Mesenchymal stem cell (in vitro differentiated cells and primary cell): ENCODE measurements at regions not wholly inside any gene's neighbourhood (a gene's known extent, or its start where the extent isn't known, plus 50 kb on each side); places are given as distances from the start of the nearest gene placed in this dataset.
"Not testable (repeated sequence)": the region's sequence is repeated elsewhere in the genome, so short reads cannot be mapped to it uniquely, and the experiment has no call there.

ENCODE experiments used
- DNase-seq: peaks from one replicate; pipeline ENCODE4 v3.0.0-alpha.2; 2013
- H2AFZ ChIP-seq: one replicate; pipeline ENCODE4 v1.6.1; 2013; ENCODE audit warnings: low read depth, mild to moderate bottlenecking, control low read depth, inconsistent platforms, low read length, moderate library complexity
- H2AK5ac ChIP-seq: 2 replicates; pipeline ENCODE4 v1.6.1; 2013; ENCODE audit warnings: low read length, moderate library complexity, mild to moderate bottlenecking, inconsistent platforms; ENCODE audit not compliant: severe bottlenecking
- H2BK120ac ChIP-seq: one replicate; pipeline ENCODE4 v1.6.1; 2013; ENCODE audit warnings: low read depth, mild to moderate bottlenecking, inconsistent platforms, low read length, moderate library complexity
- H2BK12ac ChIP-seq, 2 experiments: one replicate each; pipeline ENCODE4 v1.6.1; 2013; ENCODE audit warnings: inconsistent platforms in 2 of 2, low read length in 2 of 2, mild to moderate bottlenecking in 2 of 2, moderate library complexity in 2 of 2, control low read depth in 1 of 2
- H2BK15ac ChIP-seq: one replicate; pipeline ENCODE4 v1.6.1; 2013; ENCODE audit warnings: mild to moderate bottlenecking, low read depth, inconsistent platforms; ENCODE audit not compliant: poor library complexity, severe bottlenecking
- H2BK5ac ChIP-seq: 2 replicates; pipeline ENCODE4 v1.6.1; 2013; ENCODE audit warnings: low read depth, mild to moderate bottlenecking, low read length, control low read depth, inconsistent platforms; ENCODE audit not compliant: poor library complexity, severe bottlenecking
- H3K14ac ChIP-seq, 2 experiments: one replicate each; pipeline ENCODE4 v1.6.1; 2013; ENCODE audit warnings: inconsistent platforms in 2 of 2, low read length in 2 of 2, control low read depth in 1 of 2, mild to moderate bottlenecking in 1 of 2, moderate library complexity in 1 of 2
- H3K18ac ChIP-seq, 2 experiments: one replicate each; pipeline ENCODE4 v1.6.1; 2013; ENCODE audit warnings: inconsistent platforms in 2 of 2, low read length in 2 of 2, control low read depth in 1 of 2, low read depth in 1 of 2, mild to moderate bottlenecking in 1 of 2
- H3K23ac ChIP-seq, 2 experiments: one replicate each; pipeline ENCODE4 v1.6.1; 2013; ENCODE audit warnings: inconsistent platforms in 2 of 2, low read length in 2 of 2, mild to moderate bottlenecking in 2 of 2, moderate library complexity in 2 of 2, control low read depth in 1 of 2
- H3K27ac ChIP-seq: 2 replicates; pipeline ENCODE4 v1.5.1; 2013; ENCODE audit warnings: mild to moderate bottlenecking, moderate library complexity, low read length, control low read depth, inconsistent platforms; ENCODE audit not compliant: poor library complexity, severe bottlenecking
- H3K27me3 ChIP-seq, 2 experiments: 2 replicates each; pipeline versions ENCODE4 v1.6.1 to v1.7.0; 2013; ENCODE audit warnings: low read length in 2 of 2, mild to moderate bottlenecking in 2 of 2, moderate library complexity in 2 of 2, control low read depth in 1 of 2, inconsistent platforms in 1 of 2; ENCODE audit not compliant: control insufficient read depth in 1 of 2, insufficient read depth in 1 of 2
- H3K36me3 ChIP-seq, 2 experiments: 2 replicates each; pipeline versions ENCODE4 v1.6.1 to v1.7.0; 2013; ENCODE audit warnings: low read length in 2 of 2, control low read depth in 1 of 2, inconsistent platforms in 1 of 2, low read depth in 1 of 2, mild to moderate bottlenecking in 1 of 2; ENCODE audit not compliant: insufficient read depth in 2 of 2, control insufficient read depth in 1 of 2
- H3K4ac ChIP-seq, 2 experiments: one replicate each; pipeline ENCODE4 v1.6.1; 2013; ENCODE audit warnings: inconsistent platforms in 2 of 2, low read length in 2 of 2, mild to moderate bottlenecking in 2 of 2, moderate library complexity in 2 of 2, control low read depth in 1 of 2, low read depth in 1 of 2
- H3K4me1 ChIP-seq: 2 replicates; pipeline ENCODE4 v1.6.1; 2013; ENCODE audit warnings: low read depth, low read length, control low read depth; ENCODE audit not compliant: control insufficient read depth, insufficient read depth
- H3K4me2 ChIP-seq: 2 replicates; pipeline ENCODE4 v1.6.1; 2013; ENCODE audit warnings: low read length, mild to moderate bottlenecking, inconsistent platforms; ENCODE audit not compliant: poor library complexity, severe bottlenecking
- H3K4me3 ChIP-seq, 2 experiments: 2 replicates each; pipeline versions ENCODE4 v1.5.1 to v1.7.0; 2013; ENCODE audit warnings: low read length in 2 of 2, mild to moderate bottlenecking in 2 of 2, control low read depth in 1 of 2, low read depth in 1 of 2; ENCODE audit not compliant: insufficient read depth in 1 of 2
- H3K79me1 ChIP-seq: replicated peaks from 2 replicates; pipeline ENCODE4 v1.6.1; 2013; ENCODE audit warnings: mild to moderate bottlenecking, control low read depth, low read length, inconsistent platforms; ENCODE audit not compliant: poor library complexity, severe bottlenecking
- H3K9ac ChIP-seq: 2 replicates; pipeline ENCODE4 v1.7.0; 2013; ENCODE audit warnings: mild to moderate bottlenecking, low read length, moderate library complexity
- H3K9me3 ChIP-seq: 2 replicates; pipeline ENCODE4 v1.7.0; 2013; ENCODE audit warnings: mild to moderate bottlenecking, low read length; ENCODE audit not compliant: control insufficient read depth
- H4K8ac ChIP-seq: one replicate; pipeline ENCODE4 v1.6.1; 2013; ENCODE audit warnings: inconsistent platforms, mild to moderate bottlenecking, low read length, moderate library complexity
- H4K91ac ChIP-seq: one replicate; pipeline ENCODE4 v1.6.1; 2013; ENCODE audit warnings: mild to moderate bottlenecking, low read length, inconsistent platforms
- WGBS: methylation state at CpG from one replicate; pipeline ENCODE4 v1.1.7; 2013; ENCODE audit warnings: mixed read lengths; 5-methylcytosine and 5-hydroxymethylcytosine counted together

DNA sequence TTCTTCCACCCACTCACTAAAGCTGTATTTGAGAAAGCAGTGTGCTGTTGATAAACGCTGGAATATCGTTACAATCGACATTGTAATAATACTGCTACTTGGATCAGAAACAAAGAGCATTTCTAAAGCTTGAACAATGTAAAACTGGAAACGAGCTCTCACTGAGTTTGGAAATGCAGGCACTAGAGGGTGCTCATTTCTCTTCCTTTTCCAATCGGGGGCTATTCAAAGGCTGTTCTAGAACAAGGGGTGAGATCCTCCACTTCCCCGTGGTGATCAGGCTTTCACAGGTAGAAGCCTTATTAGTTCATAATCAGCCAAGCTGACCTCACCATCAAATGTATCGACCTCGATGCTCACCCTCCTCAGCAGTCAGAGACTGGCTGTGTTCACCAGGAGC is 245.3 kb upstream of the PRSS1 start:
- DNase-seq, result not testable (repeated sequence)

DNA sequence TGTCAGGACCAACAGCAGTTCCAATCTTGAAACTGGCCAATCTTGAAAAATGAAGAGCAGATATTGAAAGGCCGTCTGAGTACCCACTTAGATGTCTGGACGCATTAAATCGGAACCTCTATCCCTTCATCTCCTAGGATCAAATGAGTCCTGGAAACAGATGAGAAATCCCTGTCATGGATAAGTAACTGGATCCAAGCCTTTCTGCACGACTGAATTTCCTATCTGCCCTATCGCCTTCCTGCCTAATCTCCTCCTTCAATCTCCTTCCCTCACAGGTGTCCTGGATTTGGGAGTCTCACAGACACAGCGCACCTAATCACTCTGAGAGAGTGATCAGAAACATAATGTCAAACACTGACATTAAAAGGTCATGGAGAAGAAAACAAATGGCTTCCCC is 245.2 kb upstream of the PRSS58 start:
- Histone ChIP-seq H4K91ac (no peak overlapping the region), H3K27me3 (peaks cover 37 to 67% of the 10 kb centered on the region in 2 experiments), H3K27ac (no peak overlapping the region), H2AK5ac (no peak overlapping the region), H3K4ac (no peak overlapping the region), H3K79me1 (no peaks in the 10 kb centered on the region), H3K9ac (no peak overlapping the region), H3K14ac (no peak overlapping the region), H2AFZ (no peak overlapping the region), H3K36me3 (no peaks in the 10 kb centered on the region), H4K8ac (no peak overlapping the region), H3K4me2 (no peak overlapping the region), H3K23ac (no peak overlapping the region), H2BK5ac (no peak overlapping the region), H2BK120ac (no peak overlapping the region), H2BK15ac (no peak overlapping the region), H2BK12ac (no peak overlapping the region), H3K4me1 (no peaks in the 10 kb centered on the region), H3K4me3 (no peak overlapping the region), H3K18ac (no peak overlapping the region), H3K9me3 (no peaks in the 10 kb centered on the region)
- no peak for DNase-seq
- 80% methylated on average over 5 of the region's 6 CpGs for WGBS

More for the DNA sequence above, 245.3 kb upstream of the PRSS1 start:
- not testable (repeated sequence) for H3K27ac ChIP-seq, H3K9me3 ChIP-seq, H3K4me2 ChIP-seq, H2BK5ac ChIP-seq, H3K4me1 ChIP-seq, H3K4me3 ChIP-seq, H3K18ac ChIP-seq, H3K23ac ChIP-seq, H2BK120ac ChIP-seq, H3K9ac ChIP-seq, H3K4ac ChIP-seq, H3K36me3 ChIP-seq, H4K8ac ChIP-seq, H3K79me1 ChIP-seq, H2BK12ac ChIP-seq, H3K14ac ChIP-seq, H2AFZ ChIP-seq, H4K91ac ChIP-seq, H2BK15ac ChIP-seq, H2AK5ac ChIP-seq
- peaks cover 38 to 66% of the 10 kb centered on the region in 2 experiments for H3K27me3 ChIP-seq
- WGBS, result 88% methylated on average over 5 of the region's 8 CpGs

DNA sequence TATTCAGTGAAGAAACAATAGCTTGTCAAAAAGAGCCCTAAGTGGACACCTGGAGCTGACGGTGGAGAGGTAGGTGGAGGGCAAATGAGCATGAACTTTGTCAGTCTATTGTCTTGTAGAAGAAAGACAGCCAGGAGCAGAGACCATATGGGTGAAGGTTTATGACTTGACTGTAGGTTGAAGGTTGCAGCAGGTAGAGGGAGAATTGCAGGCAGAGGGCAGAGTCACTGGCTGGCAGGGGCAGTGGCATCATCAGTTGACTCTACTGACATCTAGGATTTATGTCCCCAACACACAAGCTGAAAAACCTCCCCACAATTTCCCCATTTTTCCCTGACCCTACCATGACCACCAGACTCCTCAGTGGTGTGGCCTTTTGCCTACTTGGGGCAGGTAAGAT is 243.6 kb upstream of the PRSS58 start:
- WGBS, result 63% methylated on average over 1 of the region's 1 CpG
- no peak overlapping the region for H2BK12ac ChIP-seq
- no peak overlapping the region for H4K91ac ChIP-seq
- no peak for DNase-seq
- no peak overlapping the region for H3K4me3 ChIP-seq
- H3K18ac ChIP-seq, result no peak overlapping the region
- H3K4me2 ChIP-seq, result no peak overlapping the region
- no peak overlapping the region for H2BK5ac ChIP-seq
- H3K36me3 ChIP-seq, result no peaks in the 10 kb centered on the region
- H3K14ac ChIP-seq, result no peak overlapping the region
- H3K9ac ChIP-seq, result no peak overlapping the region
- no peak overlapping the region for H2AFZ ChIP-seq
- peaks cover 34 to 78% of the 10 kb centered on the region in 2 experiments for H3K27me3 ChIP-seq
- no peaks in the 10 kb centered on the region for H3K4me1 ChIP-seq
- no peak overlapping the region for H3K23ac ChIP-seq
- no peak overlapping the region for H2BK120ac ChIP-seq
- H3K9me3 ChIP-seq, result no peaks in the 10 kb centered on the region
- no peak overlapping the region for H2BK15ac ChIP-seq
- no peak overlapping the region for H3K4ac ChIP-seq
- H4K8ac ChIP-seq, result no peak overlapping the region
- H2AK5ac ChIP-seq, result no peak overlapping the region
- H3K79me1 ChIP-seq, result no peaks in the 10 kb centered on the region
- H3K27ac ChIP-seq, result no peak overlapping the region

DNA sequence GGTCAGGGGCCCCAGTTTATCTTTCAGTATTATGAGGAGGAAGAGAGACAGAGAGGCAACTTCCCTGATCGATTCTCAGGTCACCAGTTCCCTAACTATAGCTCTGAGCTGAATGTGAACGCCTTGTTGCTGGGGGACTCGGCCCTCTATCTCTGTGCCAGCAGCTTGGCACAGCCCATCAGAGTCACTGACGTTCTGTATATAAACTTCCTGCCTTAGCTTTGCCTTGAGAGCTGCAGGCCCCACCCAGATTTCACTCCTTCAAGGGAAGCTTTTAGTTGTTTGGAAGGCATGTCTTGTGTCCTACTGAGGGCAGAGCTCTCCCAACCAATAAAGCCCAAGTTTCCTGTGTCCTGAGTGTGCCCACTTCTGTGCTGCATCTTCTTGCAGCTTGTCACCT is 242.5 kb upstream of the PRSS58 start:
- H3K27ac ChIP-seq, result no peak overlapping the region
- H2BK120ac ChIP-seq, result no peak overlapping the region
- no peak overlapping the region for H3K9ac ChIP-seq
- no peak for DNase-seq
- H4K8ac ChIP-seq, result no peak overlapping the region
- no peak overlapping the region for H3K4ac ChIP-seq
- H3K79me1 ChIP-seq, result no peaks in the 10 kb centered on the region
- no peak overlapping the region for H3K23ac ChIP-seq
- H3K4me3 ChIP-seq, result no peak overlapping the region
- H3K4me1 ChIP-seq, result no peaks in the 10 kb centered on the region
- no peak overlapping the region for H2BK12ac ChIP-seq
- H3K27me3 ChIP-seq, result peaks cover 33 to 80% of the 10 kb centered on the region in 2 experiments
- no peak overlapping the region for H4K91ac ChIP-seq
- no peak overlapping the region for H2AK5ac ChIP-seq
- no peak overlapping the region for H3K4me2 ChIP-seq
- H3K18ac ChIP-seq, result no peak overlapping the region
- peak overlapping the region in 1 of 2 experiments; percentile 22 for H3K14ac ChIP-seq
- 65% methylated on average over 4 of the region's 4 CpGs for WGBS
- no peak overlapping the region for H2BK15ac ChIP-seq
- no peaks in the 10 kb centered on the region for H3K9me3 ChIP-seq
- no peak overlapping the region for H2AFZ ChIP-seq
- no peak overlapping the region for H2BK5ac ChIP-seq
- H3K36me3 ChIP-seq, result no peaks in the 10 kb centered on the region
